HG03095 (cell line): ENCODE measurements at regions not wholly inside any gene's neighbourhood (a gene's known extent, or its start where the extent isn't known, plus 50 kb on each side); places are given as distances from the start of the nearest gene placed in this dataset.

Experiments used
- ATAC-seq: cut with Tn5 transposase; IDR thresholded peaks from one replicate; pipeline ENCODE4 v1.9.1; 2021; ENCODE audit warnings: moderate library complexity; ENCODE audit not compliant: unreplicated experiment

- no peak for ATAC-seq
Observed at GRCh38 chr4:133775881-133776280, 425.7 kb downstream of the PABPC4L start.

- no peak for ATAC-seq
Observed at GRCh38 chr4:133775469-133775868, 426.1 kb downstream of the PABPC4L start.

- ATAC-seq = no peak
Observed at GRCh38 chr4:133759428-133759827, 442.2 kb downstream of the PABPC4L start.

GRCh38 chr4:133741766-133742165 is 459.8 kb downstream of the PABPC4L start:
- ATAC-seq = no peak

- ATAC-seq = no peak
Observed at GRCh38 chr4:133720001-133720400, 481.6 kb downstream of the PABPC4L start.

- no peak for ATAC-seq
Observed at GRCh38 chr4:133719098-133719497, 482.5 kb downstream of the PABPC4L start.

GRCh38 chr4:133714211-133714610 is 487.4 kb downstream of the PABPC4L start:
- ATAC-seq = no peak

- no peak for ATAC-seq
Observed at GRCh38 chr4:133713340-133713739, 488.2 kb downstream of the PABPC4L start.

- ATAC-seq = no peak
Observed at GRCh38 chr4:133711817-133712216, 489.8 kb downstream of the PABPC4L start.

GRCh38 chr4:133694416-133694815 is 507.2 kb downstream of the PABPC4L start:
- ATAC-seq = no peak

GRCh38 chr4:133683967-133684366 is 517.6 kb downstream of the PABPC4L start:
- no peak for ATAC-seq

GRCh38 chr4:133668061-133668851 is 519.2 kb downstream of the PCDH10 start:
- no peak for ATAC-seq

- ATAC-seq = no peak
Observed at GRCh38 chr4:133647206-133647605, 498.1 kb downstream of the PCDH10 start.

GRCh38 chr4:133641191-133641590 is 492.1 kb downstream of the PCDH10 start:
- no peak for ATAC-seq

- ATAC-seq = no peak
Observed at GRCh38 chr4:133638751-133639150, 489.7 kb downstream of the PCDH10 start.

- no peak for ATAC-seq
Observed at GRCh38 chr4:133637161-133637560, 488.1 kb downstream of the PCDH10 start.

- no peak for ATAC-seq
Observed at GRCh38 chr4:133624744-133625143, 475.6 kb downstream of the PCDH10 start.

GRCh38 chr4:133623847-133624246 is 474.8 kb downstream of the PCDH10 start:
- ATAC-seq = no peak

GRCh38 chr4:133621628-133622027 is 472.5 kb downstream of the PCDH10 start:
- no peak for ATAC-seq

- ATAC-seq = no peak
Observed at GRCh38 chr4:133620555-133620954, 471.5 kb downstream of the PCDH10 start.

- no peak for ATAC-seq
Observed at GRCh38 chr4:133618963-133619362, 469.9 kb downstream of the PCDH10 start.

- ATAC-seq = no peak
Observed at GRCh38 chr4:133600008-133600407, 450.9 kb downstream of the PCDH10 start.

- no peak for ATAC-seq
Observed at GRCh38 chr4:133598779-133599178, 449.7 kb downstream of the PCDH10 start.
